ENCODE measurements at regions not wholly inside any gene's neighbourhood (a gene's known extent, or its start where the extent isn't known, plus 50 kb on each side); places are given as distances from the start of the nearest gene placed in this dataset.

DNA sequence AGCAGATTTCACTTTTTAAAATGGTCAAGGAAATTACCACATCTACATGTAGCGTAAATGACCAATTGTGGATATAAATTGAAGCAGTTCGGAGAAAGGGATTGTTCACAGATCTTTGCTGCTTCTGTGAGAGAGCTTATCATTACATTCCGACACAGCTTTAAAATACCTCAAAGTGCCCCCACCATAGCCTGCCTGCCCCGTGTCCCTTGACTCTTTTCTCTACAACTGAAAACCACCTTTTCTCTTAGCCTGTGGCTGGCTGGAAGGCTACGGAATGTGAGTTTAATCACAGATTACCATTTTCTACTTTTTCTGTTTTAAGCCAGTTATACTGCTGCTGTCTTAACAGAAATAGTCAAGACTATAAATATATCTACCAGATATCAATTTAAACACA, 347.2 kb upstream of the MAP3K7 start:
- Histone ChIP-seq H3K27me3 (ENCODE audit: low read length) (peaks cover 48% of the 10 kb centered on the region), H3K27ac (ENCODE audit: low read length) (no peak overlapping the region), H3K9me3 (ENCODE audit: low read length) (no peaks in the 10 kb centered on the region), H3K4me2 (ENCODE audit: low read length) (no peak overlapping the region), H3K79me2 (ENCODE audit: low read length) (no peaks in the 10 kb centered on the region), H3F3A (ENCODE audit: low read length, unreplicated experiment) (no peaks in the 10 kb centered on the region), H3K4me3 (ENCODE audit: low read length) (no peak overlapping the region), H2AFZ (ENCODE audit: low read length) (no peak overlapping the region), H3K4me1 (ENCODE audit: insufficient read depth, low read length) (no peaks in the 10 kb centered on the region), H3K36me3 (ENCODE audit: low read depth, low read length) (no peaks in the 10 kb centered on the region), H3K9ac (ENCODE audit: low read length) (no peak overlapping the region), H3K9me2 (replicated peaks; ENCODE audit: low read length) (no peaks in the 10 kb centered on the region), H4K20me1 (ENCODE audit: low read length) (no peaks in the 10 kb centered on the region)
- no TSS peak for BruUV-seq (replicated peaks)
- ATAC-seq (no peak), DNase-seq (no peak)
- intact Hi-C loops (cut with micrococcal nuclease): no loop called here
- POLR2A ChIA-PET (ENCODE audit: unreplicated experiment): no interaction called here
- TF ChIP-seq EZH2 (IDR thresholded peaks at IDR 0.05; ENCODE audit: low read length, unreplicated experiment) (no peak), EZH2phosphoT487 (IDR thresholded peaks at IDR 0.05; ENCODE audit: borderline replicate concordance, low read length) (no peak)
- TF ChIP-seq, protein P1, sequence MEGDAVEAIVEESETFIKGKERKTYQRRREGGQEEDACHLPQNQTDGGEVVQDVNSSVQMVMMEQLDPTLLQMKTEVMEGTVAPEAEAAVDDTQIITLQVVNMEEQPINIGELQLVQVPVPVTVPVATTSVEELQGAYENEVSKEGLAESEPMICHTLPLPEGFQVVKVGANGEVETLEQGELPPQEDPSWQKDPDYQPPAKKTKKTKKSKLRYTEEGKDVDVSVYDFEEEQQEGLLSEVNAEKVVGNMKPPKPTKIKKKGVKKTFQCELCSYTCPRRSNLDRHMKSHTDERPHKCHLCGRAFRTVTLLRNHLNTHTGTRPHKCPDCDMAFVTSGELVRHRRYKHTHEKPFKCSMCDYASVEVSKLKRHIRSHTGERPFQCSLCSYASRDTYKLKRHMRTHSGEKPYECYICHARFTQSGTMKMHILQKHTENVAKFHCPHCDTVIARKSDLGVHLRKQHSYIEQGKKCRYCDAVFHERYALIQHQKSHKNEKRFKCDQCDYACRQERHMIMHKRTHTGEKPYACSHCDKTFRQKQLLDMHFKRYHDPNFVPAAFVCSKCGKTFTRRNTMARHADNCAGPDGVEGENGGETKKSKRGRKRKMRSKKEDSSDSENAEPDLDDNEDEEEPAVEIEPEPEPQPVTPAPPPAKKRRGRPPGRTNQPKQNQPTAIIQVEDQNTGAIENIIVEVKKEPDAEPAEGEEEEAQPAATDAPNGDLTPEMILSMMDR (conservative IDR thresholded peaks at IDR 0.05; ENCODE audit: low read depth, low read length): no peak
- CTCF ChIA-PET: no interaction called here

DNA sequence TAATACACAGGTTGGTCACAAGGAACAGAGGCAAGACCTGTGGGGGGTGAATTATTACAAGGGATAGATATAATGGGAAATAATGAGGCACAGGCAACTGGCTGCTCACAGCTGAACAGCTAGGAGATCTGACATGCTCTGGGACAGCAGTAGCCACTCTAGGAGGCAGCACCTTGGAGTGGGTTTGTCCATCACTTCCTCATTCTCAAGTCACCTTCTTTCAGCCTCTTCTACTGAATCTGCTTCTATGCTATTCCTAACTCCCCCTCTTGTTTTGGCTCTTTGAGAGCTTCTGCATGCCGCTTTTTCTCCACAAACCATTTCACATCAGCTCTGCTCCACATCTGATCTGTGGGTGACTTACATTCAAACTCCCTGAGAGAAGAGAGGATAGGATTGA, 345.5 kb upstream of the MAP3K7 start:
- no peak overlapping the region for H3K27ac ChIP-seq (ENCODE audit: low read length)
- no peak for DNase-seq
- no peak overlapping the region for H3K9ac ChIP-seq (ENCODE audit: low read length)
- no peaks in the 10 kb centered on the region for H3K79me2 ChIP-seq (ENCODE audit: low read length)
- no peaks in the 10 kb centered on the region for H3K4me1 ChIP-seq (ENCODE audit: insufficient read depth, low read length)
- BruUV-seq (replicated peaks): no TSS peak
- ATAC-seq: no peak
- CTCF ChIA-PET: no interaction called here
- no peaks in the 10 kb centered on the region for H3K36me3 ChIP-seq (ENCODE audit: low read depth, low read length)
- H3K9me3 ChIP-seq (ENCODE audit: low read length): no peaks in the 10 kb centered on the region
- H3K9me2 ChIP-seq (replicated peaks; ENCODE audit: low read length): no peaks in the 10 kb centered on the region
- intact Hi-C loops (cut with micrococcal nuclease): no loop called here
- no peak overlapping the region for H2AFZ ChIP-seq (ENCODE audit: low read length)
- no peaks in the 10 kb centered on the region for H4K20me1 ChIP-seq (ENCODE audit: low read length)
- no peak overlapping the region for H3K4me2 ChIP-seq (ENCODE audit: low read length)
- no peak overlapping the region for H3K4me3 ChIP-seq (ENCODE audit: low read length)
- POLR2A ChIA-PET (ENCODE audit: unreplicated experiment): no interaction called here
- H3K27me3 ChIP-seq (ENCODE audit: low read length): peaks cover 42% of the 10 kb centered on the region
- no peaks in the 10 kb centered on the region for H3F3A ChIP-seq (ENCODE audit: low read length, unreplicated experiment)
- TF ChIP-seq, protein P1 (conservative IDR thresholded peaks at IDR 0.05; ENCODE audit: low read depth, low read length): no peak
- no peak for TF ChIP-seq EZH2 (IDR thresholded peaks at IDR 0.05; ENCODE audit: low read length, unreplicated experiment)
- no peak for TF ChIP-seq EZH2phosphoT487 (IDR thresholded peaks at IDR 0.05; ENCODE audit: borderline replicate concordance, low read length)

DNA sequence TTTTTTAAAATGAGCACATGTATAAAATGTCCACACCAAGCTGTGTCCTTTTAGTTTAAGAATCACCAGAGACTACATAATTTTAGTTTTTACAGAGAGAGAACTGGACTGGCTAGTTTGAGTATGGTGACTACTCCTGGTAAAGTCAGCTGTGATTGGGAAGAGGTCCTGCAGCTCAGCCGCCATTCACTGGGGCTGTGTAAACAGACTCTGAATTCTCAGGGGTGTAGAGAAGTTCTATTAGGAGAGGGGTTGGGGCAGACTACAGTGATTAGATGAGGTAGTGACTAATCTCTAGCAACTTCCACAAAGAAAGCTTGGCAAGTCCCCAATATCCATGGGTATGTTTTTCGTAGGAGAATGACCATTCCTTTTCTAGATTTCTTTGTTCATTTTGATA, 341.2 kb upstream of the MAP3K7 start:
- CTCF ChIA-PET: no interaction called here
- intact Hi-C loops (cut with micrococcal nuclease): no loop called here
- DNase-seq: no peak
- H3K4me1 ChIP-seq (ENCODE audit: insufficient read depth, low read length): no peaks in the 10 kb centered on the region
- H3K27ac ChIP-seq (ENCODE audit: low read length): no peak overlapping the region
- H3K9ac ChIP-seq (ENCODE audit: low read length): no peak overlapping the region
- ATAC-seq: no peak
- POLR2A ChIA-PET (ENCODE audit: unreplicated experiment): no interaction called here
- no peaks in the 10 kb centered on the region for H3F3A ChIP-seq (ENCODE audit: low read length, unreplicated experiment)
- H3K27me3 ChIP-seq (ENCODE audit: low read length): 0 out of 2 replicates have a peak, but pooled peaks cover 5% of the 10 kb centered on the region
- no peak overlapping the region for H3K4me2 ChIP-seq (ENCODE audit: low read length)
- no peaks in the 10 kb centered on the region for H3K9me3 ChIP-seq (ENCODE audit: low read length)
- H2AFZ ChIP-seq (ENCODE audit: low read length): no peak overlapping the region
- no peak for TF ChIP-seq EZH2 (IDR thresholded peaks at IDR 0.05; ENCODE audit: low read length, unreplicated experiment)
- TF ChIP-seq, protein P1 (conservative IDR thresholded peaks at IDR 0.05; ENCODE audit: low read depth, low read length): no peak
- no peak for TF ChIP-seq EZH2phosphoT487 (IDR thresholded peaks at IDR 0.05; ENCODE audit: borderline replicate concordance, low read length)
- H3K79me2 ChIP-seq (ENCODE audit: low read length): no peaks in the 10 kb centered on the region
- H4K20me1 ChIP-seq (ENCODE audit: low read length): no peaks in the 10 kb centered on the region
- H3K36me3 ChIP-seq (ENCODE audit: low read depth, low read length): no peaks in the 10 kb centered on the region
- H3K9me2 ChIP-seq (replicated peaks; ENCODE audit: low read length): no peaks in the 10 kb centered on the region
- BruUV-seq (replicated peaks): no TSS peak
- no peak overlapping the region for H3K4me3 ChIP-seq (ENCODE audit: low read length)

Measured in PC-3 (cell line).